A673 (cell line): ENCODE measurements at regions not wholly inside any gene's neighbourhood (a gene's known extent, or its start where the extent isn't known, plus 50 kb on each side); places are given as distances from the start of the nearest gene placed in this dataset.

Source experiments
- CTCF ChIP-seq: fragments of 300-800, 200-600 bp; sonication (generic); conservative IDR thresholded peaks from 2 replicates; pipeline ENCODE4 v1.5.1; 2017; ENCODE audit warnings: low read depth, mild to moderate bottlenecking, antibody characterized with exemption, low read length, moderate library complexity, mixed read lengths
- EZH2 ChIP-seq: fragments of 200-600 bp; sonication (generic); IDR thresholded peaks from 2 replicates; pipeline ENCODE4 v1.6.1; 2017; ENCODE audit warnings: borderline replicate concordance, low read depth, mild to moderate bottlenecking, mixed read lengths, antibody characterized with exemption, low read length; ENCODE audit not compliant: poor library complexity, severe bottlenecking

- TF ChIP-seq CTCF: no peak
- no peak for TF ChIP-seq EZH2
Observed at GRCh38 chr6:156545931-156546330, 231.2 kb upstream of the ARID1B start.
